ENCODE measurements at regions not wholly inside any gene's neighbourhood (a gene's known extent, or its start where the extent isn't known, plus 50 kb on each side); places are given as distances from the start of the nearest gene placed in this dataset.

- TF ChIP-seq, protein P1, sequence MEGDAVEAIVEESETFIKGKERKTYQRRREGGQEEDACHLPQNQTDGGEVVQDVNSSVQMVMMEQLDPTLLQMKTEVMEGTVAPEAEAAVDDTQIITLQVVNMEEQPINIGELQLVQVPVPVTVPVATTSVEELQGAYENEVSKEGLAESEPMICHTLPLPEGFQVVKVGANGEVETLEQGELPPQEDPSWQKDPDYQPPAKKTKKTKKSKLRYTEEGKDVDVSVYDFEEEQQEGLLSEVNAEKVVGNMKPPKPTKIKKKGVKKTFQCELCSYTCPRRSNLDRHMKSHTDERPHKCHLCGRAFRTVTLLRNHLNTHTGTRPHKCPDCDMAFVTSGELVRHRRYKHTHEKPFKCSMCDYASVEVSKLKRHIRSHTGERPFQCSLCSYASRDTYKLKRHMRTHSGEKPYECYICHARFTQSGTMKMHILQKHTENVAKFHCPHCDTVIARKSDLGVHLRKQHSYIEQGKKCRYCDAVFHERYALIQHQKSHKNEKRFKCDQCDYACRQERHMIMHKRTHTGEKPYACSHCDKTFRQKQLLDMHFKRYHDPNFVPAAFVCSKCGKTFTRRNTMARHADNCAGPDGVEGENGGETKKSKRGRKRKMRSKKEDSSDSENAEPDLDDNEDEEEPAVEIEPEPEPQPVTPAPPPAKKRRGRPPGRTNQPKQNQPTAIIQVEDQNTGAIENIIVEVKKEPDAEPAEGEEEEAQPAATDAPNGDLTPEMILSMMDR (IDR thresholded peaks at IDR 0.05) = no peak
- TF ChIP-seq POLR2A (IDR thresholded peaks at IDR 0.05) = no peak
These were observed 864.6 kb upstream of the SEL1L start for GRCh38 chr14:82398256-82398655.

Data from prostate gland (tissue), 2 donors.